Hepatocyte (in vitro differentiated cells): ENCODE measurements at regions not wholly inside any gene's neighbourhood (a gene's known extent, or its start where the extent isn't known, plus 50 kb on each side); places are given as distances from the start of the nearest gene placed in this dataset.

Experiments
- DNase-seq: peaks from one replicate; pipeline ENCODE4 v3.0.0-alpha.2; 2016; ENCODE audit warnings: low spot score
- H2AFZ ChIP-seq: fragments of 200-600 bp; sonication (generic); 2 replicates; pipeline ENCODE4 v1.6.0; 2016; ENCODE audit warnings: antibody characterized with exemption, mild to moderate bottlenecking
- H3K27ac ChIP-seq: fragments of 200-600 bp; sonication (generic); 2 replicates; pipeline ENCODE4 v1.5.1; 2016; ENCODE audit warnings: mild to moderate bottlenecking
- H3K27me3 ChIP-seq: fragments of 200-600 bp; sonication (generic); 2 replicates; pipeline ENCODE4 v1.6.1; 2016
- H3K36me3 ChIP-seq: fragments of 200-600 bp; sonication (generic); replicated peaks from 2 replicates; pipeline ENCODE4 v1.5.1; 2016; ENCODE audit warnings: low read depth; ENCODE audit not compliant: insufficient read depth
- H3K4me1 ChIP-seq: fragments of 200-600 bp; sonication (generic); 2 replicates; pipeline ENCODE4 v1.5.1; 2016; ENCODE audit warnings: mild to moderate bottlenecking, moderate library complexity; ENCODE audit not compliant: insufficient read depth
- H3K4me2 ChIP-seq: fragments of 200-600 bp; sonication (generic); 2 replicates; pipeline ENCODE4 v1.6.0; 2016
- H3K4me3 ChIP-seq: fragments of 200-600 bp; sonication (generic); 2 replicates; pipeline ENCODE4 v1.5.1; 2016; ENCODE audit warnings: mild to moderate bottlenecking
- H3K79me2 ChIP-seq: fragments of 200-600 bp; sonication (generic); 2 replicates; pipeline ENCODE4 v1.6.0; 2017; ENCODE audit warnings: mild to moderate bottlenecking
- H3K9me2 ChIP-seq: fragments of 200-600 bp; sonication (generic); replicated peaks from 2 replicates; pipeline ENCODE4 v1.6.0; 2017; ENCODE audit warnings: mild to moderate bottlenecking; ENCODE audit not compliant: insufficient read depth
- H3K9me3 ChIP-seq: fragments of 200-600 bp; sonication (generic); 2 replicates; pipeline ENCODE4 v1.5.1; 2016; ENCODE audit warnings: low read depth, mild to moderate bottlenecking
- H4K20me1 ChIP-seq: fragments of 200-600 bp; sonication (generic); 2 replicates; pipeline ENCODE4 v1.6.0; 2016; ENCODE audit warnings: mild to moderate bottlenecking; ENCODE audit not compliant: insufficient read depth, poor library complexity, severe bottlenecking
- EZH2 ChIP-seq: fragments of 200-600 bp; sonication (generic); IDR thresholded peaks from 2 replicates; pipeline ENCODE4 v1.6.1; 2016; ENCODE audit warnings: antibody characterized with exemption, mild to moderate bottlenecking, borderline replicate concordance
- EZH2phosphoT487 ChIP-seq: fragments of 200-600 bp; sonication (generic); IDR thresholded peaks from one replicate; pipeline ENCODE4 v1.6.1; 2018; ENCODE audit warnings: antibody characterized with exemption, mild to moderate bottlenecking, low read depth, moderate library complexity; ENCODE audit not compliant: unreplicated experiment, severe bottlenecking
- WGBS: methylation state at CpG from one replicate; pipeline ENCODE4 v1.1.6; 2016; ENCODE audit warnings: low lambda C conversion rate; ENCODE audit errors: missing lambda C conversion rate; 5-methylcytosine and 5-hydroxymethylcytosine counted together
- TF ChIP-seq, protein P1 (sequence below): fragments of 200-600 bp; sonication (generic); IDR thresholded peaks from 2 replicates; pipeline ENCODE4 v1.5.1; 2016; ENCODE audit warnings: antibody characterized with exemption, mild to moderate bottlenecking; ENCODE audit not compliant: poor library complexity

DNA sequence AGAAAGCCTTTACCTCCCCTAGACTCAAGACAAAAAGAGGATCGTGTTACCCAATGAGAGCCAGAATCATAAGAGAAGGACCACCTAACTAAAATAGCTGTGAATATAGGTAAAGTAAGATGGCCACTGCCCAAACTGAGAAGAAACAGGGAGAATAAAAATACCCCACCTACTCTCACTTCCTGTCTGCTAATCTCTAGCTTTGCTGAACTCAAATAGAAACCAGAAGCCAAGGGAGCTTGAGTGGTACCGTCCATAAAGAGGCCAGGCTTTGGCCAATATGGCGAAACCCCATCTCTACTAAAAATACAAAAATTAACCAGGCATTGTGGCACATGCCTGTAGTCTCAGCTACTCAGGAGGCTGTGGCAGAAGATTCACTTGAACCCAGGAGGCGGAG lies 123.0 kb upstream of the FST start:
- Histone ChIP-seq H2AFZ (no peak overlapping the region), H3K27me3 (no peaks in the 10 kb centered on the region), H3K4me2 (no peak overlapping the region), H3K36me3 (no peaks in the 10 kb centered on the region), H3K9me3 (no peaks in the 10 kb centered on the region), H3K4me3 (no peak overlapping the region), H4K20me1 (no peaks in the 10 kb centered on the region), H3K4me1 (no peaks in the 10 kb centered on the region), H3K27ac (no peak overlapping the region), H3K9me2 (no peaks in the 10 kb centered on the region), H3K79me2 (no peaks in the 10 kb centered on the region)
- WGBS = 98% methylated on average over 4 of the region's 4 CpGs
- DNase-seq = no peak
- TF ChIP-seq EZH2 (no peak), EZH2phosphoT487 (no peak)
- TF ChIP-seq, protein P1, sequence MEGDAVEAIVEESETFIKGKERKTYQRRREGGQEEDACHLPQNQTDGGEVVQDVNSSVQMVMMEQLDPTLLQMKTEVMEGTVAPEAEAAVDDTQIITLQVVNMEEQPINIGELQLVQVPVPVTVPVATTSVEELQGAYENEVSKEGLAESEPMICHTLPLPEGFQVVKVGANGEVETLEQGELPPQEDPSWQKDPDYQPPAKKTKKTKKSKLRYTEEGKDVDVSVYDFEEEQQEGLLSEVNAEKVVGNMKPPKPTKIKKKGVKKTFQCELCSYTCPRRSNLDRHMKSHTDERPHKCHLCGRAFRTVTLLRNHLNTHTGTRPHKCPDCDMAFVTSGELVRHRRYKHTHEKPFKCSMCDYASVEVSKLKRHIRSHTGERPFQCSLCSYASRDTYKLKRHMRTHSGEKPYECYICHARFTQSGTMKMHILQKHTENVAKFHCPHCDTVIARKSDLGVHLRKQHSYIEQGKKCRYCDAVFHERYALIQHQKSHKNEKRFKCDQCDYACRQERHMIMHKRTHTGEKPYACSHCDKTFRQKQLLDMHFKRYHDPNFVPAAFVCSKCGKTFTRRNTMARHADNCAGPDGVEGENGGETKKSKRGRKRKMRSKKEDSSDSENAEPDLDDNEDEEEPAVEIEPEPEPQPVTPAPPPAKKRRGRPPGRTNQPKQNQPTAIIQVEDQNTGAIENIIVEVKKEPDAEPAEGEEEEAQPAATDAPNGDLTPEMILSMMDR = no peak

DNA sequence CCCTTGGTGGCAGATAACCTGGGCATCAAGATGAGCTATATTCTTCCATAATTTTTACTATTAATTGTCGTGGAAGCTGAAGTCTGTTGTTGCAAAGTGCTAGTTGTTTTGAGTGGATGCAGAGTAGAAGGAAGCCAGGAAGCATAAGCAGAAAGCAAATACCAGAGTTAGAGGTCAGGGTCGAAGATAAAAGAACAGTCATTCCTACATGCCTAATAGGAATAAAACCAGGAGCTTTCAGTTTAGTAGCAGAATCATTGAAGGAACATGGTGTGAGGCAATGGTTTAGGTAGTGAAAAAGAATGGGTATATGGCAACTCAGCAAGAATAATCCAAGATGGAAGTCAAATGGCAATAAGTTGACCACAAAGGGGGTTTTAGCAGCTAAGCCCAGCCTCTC lies 121.6 kb upstream of the FST start:
- no peaks in the 10 kb centered on the region for H3K36me3 ChIP-seq

DNA sequence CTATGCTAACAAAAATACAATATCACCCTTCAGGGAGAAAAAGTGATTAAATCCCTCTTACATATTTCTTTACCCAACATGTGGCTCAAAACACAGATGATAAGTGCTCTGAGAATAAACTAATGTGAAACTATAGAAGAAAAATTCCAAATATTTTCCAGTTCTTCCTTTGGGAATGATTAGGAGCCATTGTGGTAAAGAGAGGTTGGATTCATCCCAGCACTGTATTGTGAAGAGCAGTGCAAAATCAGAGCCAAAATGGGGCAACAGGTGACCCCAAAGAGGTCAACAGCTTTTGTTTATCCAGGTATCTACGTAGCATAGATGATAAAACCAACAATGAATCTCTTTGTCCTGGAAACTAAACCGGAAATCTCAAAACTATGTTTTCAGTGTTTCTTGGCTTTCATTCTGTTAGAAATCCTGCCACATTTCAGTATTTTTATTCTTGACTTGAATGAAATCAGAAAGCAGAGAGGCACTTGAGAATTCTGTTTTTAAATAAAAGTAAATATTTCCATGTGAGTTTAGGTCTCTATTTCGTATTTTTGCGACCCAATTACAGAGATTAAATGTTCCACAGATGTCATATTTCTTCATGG lies 120.4 kb upstream of the FST start:
- Histone ChIP-seq H3K4me2 (no peak overlapping the region), H3K9me2 (no peaks in the 10 kb centered on the region), H3K36me3 (no peaks in the 10 kb centered on the region), H4K20me1 (no peaks in the 10 kb centered on the region), H3K27me3 (no peaks in the 10 kb centered on the region), H3K79me2 (no peaks in the 10 kb centered on the region), H3K4me1 (no peaks in the 10 kb centered on the region), H2AFZ (no peak overlapping the region), H3K27ac (no peak overlapping the region), H3K9me3 (no peaks in the 10 kb centered on the region), H3K4me3 (no peak overlapping the region)
- 81% methylated on average over 4 of the region's 4 CpGs for WGBS
- DNase-seq = no peak
- TF ChIP-seq, protein P1 = no peak
- TF ChIP-seq EZH2 (no peak), EZH2phosphoT487 (no peak)

More for the DNA sequence above, 121.6 kb upstream of the FST start:
- Histone ChIP-seq H3K9me2 (no peaks in the 10 kb centered on the region), H3K27ac (no peak overlapping the region), H4K20me1 (no peaks in the 10 kb centered on the region), H3K4me1 (no peaks in the 10 kb centered on the region), H3K9me3 (no peaks in the 10 kb centered on the region), H3K79me2 (no peaks in the 10 kb centered on the region), H3K27me3 (no peaks in the 10 kb centered on the region), H3K4me2 (no peak overlapping the region), H2AFZ (no peak overlapping the region), H3K4me3 (no peak overlapping the region)
- TF ChIP-seq, protein P1 = no peak
- TF ChIP-seq EZH2 = no peak
- TF ChIP-seq EZH2phosphoT487 = no peak
- no peak for DNase-seq
- 65% methylated on average over 2 of the region's 2 CpGs for whole genome bisulfite sequencing

DNA sequence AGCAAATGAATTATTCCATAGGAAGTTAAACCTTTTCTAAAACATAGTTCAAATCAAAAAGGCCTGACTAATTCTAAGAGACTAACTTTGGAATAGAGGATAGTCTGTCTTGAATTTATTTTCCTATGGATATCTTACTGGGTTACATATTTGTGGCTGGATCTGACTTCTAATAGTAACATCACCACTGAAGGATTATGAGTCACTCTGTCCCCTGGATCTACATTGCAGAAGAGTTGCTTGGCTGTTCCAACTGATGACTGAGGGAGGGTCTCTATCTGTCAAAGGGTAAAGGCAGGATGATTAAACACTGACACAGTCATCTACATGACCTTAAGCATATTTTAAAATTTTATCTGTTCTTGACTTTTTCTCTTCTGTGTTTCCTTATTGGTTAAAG lies 119.6 kb upstream of the FST start:
- Histone ChIP-seq H3K4me3 (no peak overlapping the region), H3K79me2 (no peaks in the 10 kb centered on the region), H3K9me2 (no peaks in the 10 kb centered on the region), H3K36me3 (no peaks in the 10 kb centered on the region), H3K9me3 (no peaks in the 10 kb centered on the region), H4K20me1 (no peaks in the 10 kb centered on the region), H3K4me1 (no peaks in the 10 kb centered on the region), H3K4me2 (no peak overlapping the region), H2AFZ (no peak overlapping the region), H3K27me3 (no peaks in the 10 kb centered on the region), H3K27ac (no peak overlapping the region)
- TF ChIP-seq EZH2 = no peak
- no peak for TF ChIP-seq EZH2phosphoT487
- TF ChIP-seq, protein P1 = no peak
- no peak for DNase-seq
